NOMO-1 treated with dmso at 0.1 percent for 144 hours (cell line): ENCODE measurements at regions not wholly inside any gene's neighbourhood (a gene's known extent, or its start where the extent isn't known, plus 50 kb on each side); places are given as distances from the start of the nearest gene placed in this dataset.
A peak's percentile ranks its signal among the peaks of the same experiment; 100 is the strongest.
"Not testable (repeated sequence)": the region's sequence is repeated elsewhere in the genome, so short reads cannot be mapped to it uniquely, and the experiment has no call there.

Source experiments
- DNase-seq: peaks from one replicate; lab custom pipeline; 2025; ENCODE audit not compliant: unreplicated experiment; lab: John Stamatoyannopoulos, UW

DNA sequence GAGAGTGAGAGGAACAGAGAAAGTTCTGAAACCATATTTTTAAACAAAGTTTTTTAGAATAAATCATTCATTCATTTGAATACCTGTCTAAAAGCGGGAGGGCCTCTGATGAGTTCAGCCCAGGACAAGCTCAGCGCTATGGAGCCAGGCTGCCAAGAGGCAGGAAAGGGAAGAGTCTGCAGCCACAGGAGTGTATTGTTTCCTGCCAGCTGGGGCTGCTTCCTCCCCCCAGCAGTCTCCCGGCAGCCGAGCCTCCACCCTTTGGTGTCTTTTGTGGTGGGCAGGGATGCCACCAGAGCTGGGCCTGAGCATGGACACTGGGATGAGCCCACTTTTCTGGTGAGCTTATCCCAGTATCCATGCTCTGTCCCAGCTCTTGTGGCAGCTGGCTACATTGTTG, 199.5 kb upstream of the TPRG1 start:
- DNase-seq, result peak; percentile 13

DNA sequence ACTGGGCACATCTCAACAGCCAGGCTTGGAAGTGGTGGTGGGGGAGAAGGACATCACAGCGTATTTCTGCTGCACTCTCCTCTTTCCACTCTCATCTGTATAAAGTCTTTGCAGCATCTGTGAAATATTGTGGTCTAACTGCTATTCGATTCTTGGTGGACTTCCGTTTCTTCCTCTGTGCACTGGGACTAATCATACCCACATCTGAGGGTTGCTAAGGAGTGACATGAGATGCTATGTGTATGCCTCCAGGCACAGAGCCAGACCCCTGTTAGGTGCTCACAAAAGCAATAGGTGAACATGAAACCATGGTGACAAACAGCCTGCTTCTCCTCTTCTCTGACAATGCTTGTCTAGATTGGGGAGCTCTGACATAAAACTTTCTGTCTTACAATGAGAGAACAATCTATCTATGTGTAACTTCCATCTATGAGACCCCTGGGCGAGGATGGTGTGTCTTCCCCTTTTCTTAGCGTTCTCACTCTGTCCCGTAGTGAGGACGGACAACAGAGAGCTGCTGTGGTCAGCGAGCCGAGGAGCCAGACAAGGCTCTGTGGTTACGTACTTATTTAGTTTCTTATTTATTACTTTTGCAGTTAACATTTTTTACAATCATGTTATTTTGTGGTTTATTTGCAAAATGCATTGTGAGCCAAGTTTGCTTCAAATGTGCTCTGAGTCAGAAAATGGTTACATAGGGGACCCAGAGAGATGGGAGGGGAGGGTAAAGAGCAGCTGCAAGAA, 196.7 kb upstream of the TPRG1 start:
- DNase-seq, result peak; percentile 68

DNA sequence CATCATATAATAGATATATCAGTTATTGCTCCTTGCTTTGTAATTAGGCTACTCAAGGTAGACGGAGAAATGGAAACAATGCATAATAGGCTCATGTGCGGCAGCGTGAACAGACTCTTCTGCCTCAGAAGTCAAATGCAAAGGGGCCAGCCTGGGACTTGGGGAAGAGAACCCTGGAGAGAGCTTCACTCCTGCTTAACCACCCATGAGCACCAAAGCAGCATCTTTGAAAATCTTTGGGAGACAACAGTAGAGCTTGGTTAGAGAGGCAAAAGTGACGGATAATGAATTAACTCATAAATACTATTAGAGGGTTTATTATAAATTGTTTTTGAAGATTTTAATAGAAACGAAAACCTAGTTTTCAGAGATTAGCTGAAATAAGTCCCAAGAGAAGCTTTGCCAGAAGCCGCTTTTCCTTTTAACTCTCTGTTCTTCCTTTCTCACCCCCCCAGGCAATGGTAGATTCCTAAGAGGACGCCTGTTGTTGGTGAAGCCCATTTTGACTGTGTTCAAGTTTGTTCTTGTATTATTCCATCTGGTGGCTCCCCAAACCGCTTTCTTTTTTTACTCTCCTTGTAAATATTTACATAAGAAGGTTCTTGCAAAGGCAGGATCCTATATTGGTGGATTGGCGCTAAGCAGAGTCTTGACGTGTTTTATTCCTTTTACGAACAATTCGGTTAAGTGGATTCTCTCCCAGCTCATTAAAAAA, 196.0 kb upstream of the TPRG1 start:
- DNase-seq, result no peak

DNA sequence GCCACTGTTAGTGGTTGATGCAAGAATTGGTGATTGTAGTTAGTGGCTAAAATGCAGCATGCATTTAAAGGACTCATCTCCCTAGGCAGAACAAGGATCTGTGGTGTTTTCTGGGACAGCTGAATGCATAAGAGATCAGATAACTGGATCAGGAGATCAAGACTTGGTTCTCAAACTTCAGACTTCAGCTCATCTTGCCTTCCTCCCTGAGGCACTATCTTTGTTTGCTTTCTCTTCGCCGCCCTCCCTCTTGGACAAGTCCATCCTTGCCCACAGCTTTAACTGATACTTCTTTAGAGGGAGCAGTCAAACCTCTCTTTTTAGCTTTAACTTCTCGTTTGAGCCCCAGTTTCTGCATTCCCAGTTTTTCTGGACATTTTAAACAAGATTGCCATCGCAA, 195.4 kb upstream of the TPRG1 start:
- DNase-seq, result no peak

DNA sequence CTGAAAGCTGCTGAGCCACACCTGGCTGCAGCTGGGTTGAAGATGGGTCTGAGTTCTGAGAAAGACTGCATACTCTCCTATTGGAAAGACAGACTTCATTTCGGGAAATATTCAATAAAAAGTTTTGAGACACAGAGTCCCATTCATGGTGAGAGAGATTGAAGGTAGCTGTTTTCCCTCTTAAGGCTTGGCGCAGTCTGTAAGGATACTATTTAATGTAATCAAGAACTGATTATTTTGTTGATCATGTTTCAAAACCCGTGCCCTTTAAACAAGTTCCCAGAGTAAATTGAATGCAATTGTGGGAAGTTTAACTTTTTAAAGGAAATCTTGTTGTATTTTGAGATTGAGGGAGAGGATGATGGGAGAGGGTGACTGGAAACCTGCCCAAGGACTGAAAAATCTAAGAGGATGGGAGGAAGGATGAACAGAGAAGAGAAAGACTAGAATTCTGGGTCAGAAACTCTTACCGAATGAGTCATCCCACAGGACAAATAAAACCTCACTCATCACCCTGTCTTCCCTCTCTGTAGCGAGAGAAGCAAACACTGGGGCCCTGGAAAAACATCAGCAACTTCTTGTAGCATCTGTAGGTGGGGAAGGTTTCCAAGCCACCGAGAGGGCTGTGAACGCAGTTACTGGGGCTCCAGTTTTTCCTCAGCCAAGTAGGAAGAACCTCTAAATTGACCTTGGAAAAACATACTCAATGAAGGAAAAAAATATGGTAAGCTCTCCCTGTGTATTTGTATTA, 193.2 kb upstream of the TPRG1 start:
- no peak for DNase-seq

DNA sequence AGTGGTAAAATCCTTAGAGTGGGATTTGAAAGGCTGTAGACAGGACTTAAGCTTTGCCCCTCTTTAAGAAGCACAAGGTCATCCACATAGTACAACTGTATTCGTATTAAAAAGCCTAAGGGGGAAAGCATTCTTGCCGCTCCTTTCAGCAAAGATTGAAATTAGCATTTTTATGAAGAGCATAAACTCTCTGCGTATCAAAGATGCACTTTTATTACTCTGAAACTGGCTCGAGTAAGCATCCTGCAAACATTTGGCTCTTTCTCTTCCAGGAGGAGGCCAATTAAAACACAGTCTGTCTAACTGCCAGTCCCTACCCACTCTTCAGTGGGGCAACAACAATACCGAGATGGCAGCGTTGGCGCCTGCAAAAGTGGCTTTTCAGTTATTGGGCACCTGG, 192.5 kb upstream of the TPRG1 start:
- DNase-seq, result no peak

DNA sequence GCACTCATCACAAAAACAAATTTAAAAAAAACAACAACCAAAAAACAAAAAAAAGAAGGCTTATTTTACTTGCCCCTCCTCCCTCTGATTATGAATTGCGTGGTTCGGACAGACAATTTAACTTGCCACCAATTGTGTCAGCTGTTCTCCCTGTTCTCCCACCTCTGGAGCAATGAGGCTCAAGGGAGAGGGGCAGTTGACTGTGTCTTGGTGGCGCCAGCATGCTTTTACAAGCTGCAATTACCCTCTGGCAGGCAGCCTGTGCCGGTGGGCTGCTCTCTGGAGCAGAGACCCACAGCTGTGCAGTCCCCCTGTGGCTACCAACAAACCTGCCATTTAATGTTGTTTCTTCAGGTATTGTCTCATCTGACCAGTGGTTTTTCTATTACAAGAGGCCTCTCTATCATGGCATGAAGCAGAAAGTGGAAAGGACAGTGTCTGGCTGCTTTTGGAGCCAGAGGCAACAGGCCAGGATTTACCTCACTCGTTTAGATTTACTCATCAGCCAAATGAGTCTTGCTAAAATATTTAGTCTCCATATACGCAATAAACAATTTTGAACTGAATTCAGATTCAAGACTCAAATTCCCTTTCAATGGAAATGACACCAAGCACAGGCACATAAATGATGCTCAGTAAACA, 192.0 kb upstream of the TPRG1 start:
- no peak for DNase-seq

DNA sequence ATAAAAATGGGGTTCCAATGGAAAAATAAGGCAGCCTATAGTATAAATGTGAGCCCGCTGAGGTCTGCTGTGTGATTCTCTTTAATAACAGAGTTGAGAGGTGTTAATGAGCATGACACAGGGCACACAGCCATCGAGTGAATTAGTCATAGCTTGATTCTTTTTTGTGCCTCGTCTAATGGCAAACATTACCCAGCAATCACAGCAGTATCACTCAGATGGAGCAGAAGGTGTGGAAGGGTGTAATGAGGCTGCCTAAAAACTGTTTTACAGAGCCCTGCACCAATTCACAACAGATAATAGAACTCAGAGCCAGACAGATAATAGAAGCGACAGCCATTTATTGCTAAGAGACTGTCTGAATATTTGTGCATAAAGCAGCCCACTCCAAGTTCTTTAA, 178.6 kb upstream of the TPRG1 start:
- DNase-seq, result no peak

DNA sequence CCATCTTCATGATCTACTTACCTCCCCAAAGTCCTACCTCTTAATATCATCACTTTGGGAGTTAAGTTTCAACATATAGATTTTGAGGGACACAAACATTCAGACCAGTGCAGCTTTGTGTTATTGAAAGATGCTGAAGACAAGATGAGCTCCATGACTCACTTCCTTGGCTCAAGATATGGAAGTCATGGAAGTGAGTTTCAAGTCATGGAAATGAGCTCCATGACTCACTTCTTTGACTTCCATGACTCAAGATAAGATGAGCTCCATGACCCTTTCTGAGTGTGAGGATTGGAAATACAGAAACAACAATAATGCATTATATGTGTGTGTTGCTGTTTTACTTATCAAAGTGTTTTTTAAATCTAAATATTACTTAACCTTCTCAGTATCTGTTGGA, 170.2 kb upstream of the TPRG1 start:
- DNase-seq, result no peak

DNA sequence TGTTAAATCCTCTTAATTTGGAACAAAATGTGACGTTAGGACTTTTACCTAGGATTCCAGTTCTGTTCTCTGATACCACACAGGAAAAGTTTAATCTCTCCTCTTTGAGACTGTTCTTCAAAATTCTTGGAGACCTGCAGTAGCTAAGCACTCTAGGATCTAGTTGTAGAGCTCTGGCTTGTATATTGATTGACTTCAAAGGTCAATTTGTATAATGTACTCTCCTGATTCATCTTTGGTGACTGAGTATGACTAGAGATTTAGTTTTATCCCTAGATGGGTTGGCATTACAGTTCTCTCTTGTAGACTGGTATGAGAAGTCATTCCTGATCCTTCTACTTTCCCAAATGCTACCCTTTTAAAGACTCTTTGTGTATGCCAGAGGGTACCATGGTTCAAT, 168.4 kb upstream of the TPRG1 start:
- no peak for DNase-seq

DNA sequence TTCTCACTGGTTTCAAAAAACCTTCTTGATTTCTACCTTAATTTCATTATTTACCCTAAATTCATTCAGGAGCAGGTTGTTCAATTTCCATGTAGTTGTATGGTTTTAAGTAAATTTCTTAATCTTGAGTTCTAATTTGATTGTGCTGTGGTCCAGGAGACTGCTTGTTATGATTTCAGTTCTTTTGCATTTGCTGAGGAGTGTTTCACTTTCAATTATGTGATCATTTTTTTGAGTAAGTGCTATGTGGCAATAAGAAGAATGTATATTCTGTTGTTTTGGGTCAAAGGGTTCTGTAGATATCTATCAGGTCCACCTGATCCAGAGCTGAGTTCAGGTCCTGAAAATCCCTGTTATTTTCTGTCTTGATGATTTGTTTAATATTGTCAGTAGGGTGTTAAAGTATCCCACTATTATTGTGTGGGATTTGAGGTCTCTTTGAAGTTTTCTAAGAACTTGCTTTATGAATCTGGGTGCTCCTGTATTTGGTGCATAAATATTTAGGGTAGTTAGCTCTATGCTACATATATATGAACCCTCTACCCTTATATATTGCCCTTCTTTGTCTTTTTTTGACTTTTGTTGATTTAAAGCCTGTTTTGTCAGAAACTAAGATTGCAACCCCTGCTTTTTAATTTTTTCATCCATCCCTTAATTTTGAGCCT, 158.4 kb upstream of the TPRG1 start:
- DNase-seq, result no peak

DNA sequence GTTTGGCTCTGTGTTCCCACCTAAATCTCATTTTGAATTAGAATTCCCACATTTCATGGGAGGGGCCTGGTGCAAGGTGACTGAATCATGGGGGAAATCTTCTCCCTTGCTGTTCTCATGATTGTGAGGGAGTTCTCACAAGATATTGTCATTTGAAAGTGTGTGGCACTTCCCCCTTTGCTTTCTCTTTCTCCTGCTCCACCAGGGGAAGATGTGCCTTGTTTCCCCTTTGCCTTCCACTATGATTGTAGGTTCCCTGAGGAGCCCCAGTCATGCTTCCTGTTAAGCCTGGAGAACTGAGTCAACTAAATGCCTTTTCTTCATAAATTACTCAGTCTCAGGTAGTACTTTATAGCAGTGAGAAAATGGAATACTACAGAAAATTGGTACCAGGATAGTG, 157.2 kb upstream of the TPRG1 start:
- no peak for DNase-seq

DNA sequence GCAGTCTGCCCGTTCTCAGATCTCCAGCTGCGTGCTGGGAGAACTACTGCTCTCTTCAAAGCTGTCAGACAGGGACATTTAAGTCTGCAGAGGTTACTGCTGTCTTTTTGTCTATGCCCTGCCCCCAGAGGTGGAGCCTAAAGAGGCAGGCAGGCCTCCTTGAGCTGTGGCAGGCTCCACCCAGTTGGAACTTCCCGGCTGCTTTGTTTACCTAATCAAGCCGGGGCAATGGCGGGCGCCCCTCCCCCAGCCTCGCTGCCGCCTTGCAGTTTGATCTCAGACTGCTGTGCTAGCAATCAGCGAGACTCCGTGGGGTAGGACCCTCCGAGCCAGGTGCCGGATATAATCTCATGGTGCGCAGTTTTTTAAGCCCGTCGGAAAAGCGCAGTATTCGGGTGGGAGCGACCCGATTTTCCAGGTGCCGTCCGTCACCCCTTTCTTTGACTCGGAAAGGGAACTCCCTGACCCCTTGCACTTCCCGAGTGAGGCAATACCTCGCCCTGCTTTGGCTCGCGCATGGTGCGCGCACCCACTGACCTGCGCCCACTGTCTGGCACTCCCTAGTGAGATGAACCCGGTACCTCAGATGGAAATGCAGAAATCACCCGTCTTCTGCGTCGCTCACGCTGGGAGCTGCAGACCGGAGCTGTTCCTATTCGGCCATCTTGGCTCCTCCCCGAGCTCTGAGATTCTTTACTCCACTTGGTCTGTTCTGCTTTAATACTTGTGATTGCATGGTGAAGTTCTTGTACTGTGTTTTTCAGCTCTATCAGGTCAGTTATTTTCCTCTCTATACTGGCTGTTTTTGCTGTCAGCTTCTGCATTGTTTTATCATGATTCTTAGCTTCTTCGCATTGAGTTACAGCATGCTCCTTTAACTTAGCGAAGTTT, 148.9 kb upstream of the TPRG1 start:
- not testable (repeated sequence) for DNase-seq

DNA sequence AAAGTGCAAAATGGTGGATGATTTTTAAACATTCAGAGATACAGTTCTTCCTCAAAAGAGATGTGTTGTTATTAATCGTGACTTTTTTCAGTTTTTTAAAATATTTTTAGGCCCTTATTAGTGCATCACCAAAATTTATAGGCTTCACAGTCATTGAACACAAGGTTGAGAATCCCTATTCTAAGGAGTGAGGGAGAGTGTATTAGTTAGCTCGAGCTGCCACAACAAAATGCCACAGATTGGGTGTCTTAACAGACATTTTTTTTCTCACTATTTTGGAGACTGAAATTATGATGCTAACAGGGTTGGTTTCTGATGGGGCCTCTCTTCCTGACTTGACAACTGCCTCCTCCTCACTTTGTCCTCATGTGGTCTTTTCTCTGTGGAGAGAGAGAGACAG, 145.9 kb upstream of the TPRG1 start:
- DNase-seq, result no peak

DNA sequence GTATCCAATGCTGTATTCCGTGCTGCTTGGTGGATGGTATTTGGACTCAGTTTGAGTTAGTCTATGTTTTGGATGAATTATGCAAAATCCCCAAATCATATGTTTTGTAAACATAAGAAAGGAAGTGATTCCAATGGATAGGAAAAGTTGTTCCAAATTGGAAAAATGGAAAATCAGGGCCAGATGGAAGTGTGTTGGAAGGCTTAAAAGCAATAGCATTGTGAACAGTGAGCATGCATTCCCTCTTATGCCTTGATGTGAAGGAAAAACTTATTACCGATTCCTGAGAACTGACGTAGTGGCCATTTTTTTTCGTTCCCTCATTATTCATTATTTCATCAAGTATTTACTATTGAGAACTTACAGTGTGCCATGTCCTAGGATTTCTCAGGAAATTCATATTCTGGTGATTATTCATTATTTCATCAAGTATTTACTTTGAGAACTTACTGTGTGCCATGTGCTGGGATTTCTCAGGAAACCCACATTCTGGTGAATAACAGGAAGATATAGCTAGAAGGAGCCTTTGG, 144.1 kb upstream of the TPRG1 start:
- no peak for DNase-seq

DNA sequence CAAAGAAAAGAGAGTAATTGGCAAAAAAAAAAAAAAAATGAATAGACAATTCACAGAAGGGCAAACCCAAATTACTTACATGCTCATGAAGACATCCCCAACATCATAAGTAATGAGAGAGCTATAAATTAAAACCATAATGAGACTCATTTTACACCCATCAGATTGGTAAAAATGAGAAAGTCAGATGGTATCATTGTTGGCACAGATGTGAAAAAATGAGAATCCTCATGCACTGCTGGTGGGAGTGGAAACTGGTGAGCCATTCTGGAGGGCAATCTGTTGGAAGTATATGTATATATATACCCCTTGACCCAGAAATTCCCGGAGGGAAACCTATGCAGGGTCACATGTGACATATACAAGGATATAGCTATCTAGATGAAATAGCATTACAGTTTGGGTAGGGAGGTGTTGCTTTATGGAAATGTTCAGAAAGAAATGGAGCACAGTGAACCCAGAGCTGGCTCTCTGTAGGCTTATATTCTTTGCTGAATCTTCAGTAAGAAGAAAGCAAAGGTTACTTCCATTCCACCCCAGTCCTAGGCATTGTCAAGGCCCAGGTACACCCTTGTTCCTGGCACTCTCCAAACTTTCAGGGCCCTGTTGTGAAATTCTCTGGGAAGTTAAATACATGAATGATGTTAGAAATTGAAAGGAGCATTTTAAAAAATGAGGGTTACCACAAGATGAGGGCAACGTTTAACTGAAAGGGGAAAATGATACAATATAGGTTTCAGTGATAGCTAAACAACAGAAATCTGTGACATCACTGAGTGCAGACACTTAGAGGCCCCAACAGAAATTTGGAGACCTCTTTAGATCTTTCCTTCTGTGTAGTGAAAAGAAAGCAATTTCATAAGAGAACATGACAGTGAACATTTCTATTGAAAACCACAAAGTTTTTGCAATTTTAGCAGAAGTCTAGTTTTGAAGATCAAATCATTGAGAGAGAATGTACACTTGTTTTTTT, 132.7 kb upstream of the TPRG1 start:
- DNase-seq, result peak; percentile 25

DNA sequence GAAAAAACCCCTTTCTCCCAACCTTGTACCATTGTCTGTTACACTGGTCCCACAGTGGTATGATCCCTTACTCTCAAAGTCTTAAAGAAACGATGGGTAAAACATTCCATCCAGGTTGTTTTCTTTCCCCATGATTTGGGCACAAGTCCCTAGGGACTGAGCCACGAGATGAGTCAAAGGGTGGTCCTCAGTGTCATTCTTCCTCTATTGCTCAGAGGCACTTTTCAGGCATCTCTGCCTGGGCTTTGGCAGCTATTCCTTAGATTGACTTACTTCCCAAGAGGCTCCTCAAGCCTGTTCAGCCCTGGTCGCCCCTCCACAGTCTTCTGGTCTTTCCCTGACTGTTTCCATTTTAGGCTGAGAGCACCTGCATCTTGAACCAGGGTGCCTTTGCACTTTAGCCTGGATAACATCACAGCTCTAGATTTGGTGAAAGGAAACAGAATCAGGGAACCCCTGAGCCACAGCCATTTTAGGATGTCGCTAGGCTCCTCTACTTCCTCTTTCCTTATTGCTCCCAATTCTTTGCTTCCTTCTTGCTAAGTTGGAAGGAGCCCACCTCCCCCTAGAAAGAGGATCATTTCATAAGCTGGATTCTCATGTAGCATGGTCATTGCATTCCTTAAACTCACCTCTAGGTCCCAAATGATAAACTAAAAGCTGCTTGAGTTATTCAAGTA, 131.0 kb upstream of the TPRG1 start:
- DNase-seq, result peak; percentile 10

DNA sequence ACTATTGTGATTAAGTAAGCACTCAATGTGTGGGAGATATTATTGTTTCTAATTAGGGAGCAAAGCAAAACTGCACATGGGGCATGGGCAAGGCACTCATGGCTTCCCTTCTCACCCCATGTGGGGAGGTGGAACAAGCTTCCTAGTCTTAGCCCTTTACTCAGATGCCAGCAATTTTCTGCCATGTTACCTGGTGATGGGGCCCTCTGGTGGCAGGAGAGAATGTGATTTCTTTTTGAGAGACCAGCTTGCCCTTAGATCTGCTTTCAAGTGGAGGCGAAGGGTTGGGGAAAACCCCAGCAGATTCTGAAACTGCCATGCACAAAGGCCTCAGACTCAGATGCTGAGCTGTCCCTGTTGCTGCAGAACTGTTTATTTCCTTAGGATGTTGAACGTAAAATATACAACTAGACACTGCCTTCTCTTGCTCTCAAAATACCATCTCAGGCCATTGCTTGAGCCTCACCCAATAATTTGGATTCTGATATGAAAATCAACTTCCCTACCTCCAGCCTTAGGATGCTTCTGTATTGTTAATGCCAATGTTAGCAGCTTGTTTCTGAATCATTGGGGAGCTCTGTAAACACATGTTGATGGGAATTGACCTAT, 130.2 kb upstream of the TPRG1 start:
- DNase-seq, result peak; percentile 25
